ENCODE measurements at regions not wholly inside any gene's neighbourhood (a gene's known extent, or its start where the extent isn't known, plus 50 kb on each side); places are given as distances from the start of the nearest gene placed in this dataset.
A peak's percentile ranks its signal among the peaks of the same experiment; 100 is the strongest.

DNA sequence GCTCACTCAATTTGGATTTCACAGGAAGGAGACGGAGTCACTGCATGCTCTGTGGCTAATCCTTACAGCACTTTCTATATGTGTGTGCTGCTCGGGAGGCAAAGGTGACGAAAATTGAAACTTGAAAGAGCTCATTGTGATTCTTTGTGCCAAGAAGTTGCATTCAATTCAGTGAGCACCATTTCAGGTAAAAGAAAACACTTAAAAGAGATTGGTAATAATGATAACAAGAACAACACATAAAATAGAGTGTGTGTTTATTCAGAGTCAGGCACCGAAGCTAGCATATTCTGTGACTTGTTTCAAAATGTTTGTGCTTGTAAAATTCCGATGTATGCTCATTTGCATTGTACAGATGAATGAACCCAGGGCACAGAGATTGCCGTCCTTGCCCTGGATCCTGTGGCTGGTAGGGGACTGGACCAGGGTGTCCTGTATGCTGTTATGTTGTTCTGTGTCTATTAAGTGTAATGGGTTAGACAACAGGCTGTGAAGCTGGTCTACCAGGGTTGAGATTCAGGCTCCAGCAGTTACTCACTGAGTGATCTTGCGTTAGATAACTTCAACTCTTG is 193.3 kb upstream of the PROK2 start:
- Histone ChIP-seq H3K4me3 (ENCODE audit: low read depth in 2 of 2, low read length in 1 of 2) (no peak overlapping the region), H3K9me3 (no peaks in the 10 kb centered on the region), H4K20me1 (ENCODE audit: insufficient read depth) (no peaks in the 10 kb centered on the region), H3K27me3 (ENCODE audit: insufficient read depth) (no peaks in the 10 kb centered on the region; the same call in 1 of the 2 replicates), H2AFZ (ENCODE audit: low read depth) (no peak overlapping the region), H3K9me2 (no peaks in the 10 kb centered on the region), H3K4me2 (no peak overlapping the region), H3K27ac (ENCODE audit: low read depth in 2 of 2, low read length in 1 of 2) (no peak overlapping the region), H3K9ac (no peak overlapping the region), H3F3A (replicated peaks; ENCODE audit: insufficient read depth) (no peaks in the 10 kb centered on the region), H3K4me1 (ENCODE audit: control insufficient read depth in 1 of 2, insufficient read depth in 2 of 2, low read depth in 1 of 2, low read length in 1 of 2) (peaks cover 0 to 9% of the 10 kb centered on the region in 2 experiments; a peak in 2 of 4 replicates), H3K79me2 (ENCODE audit: insufficient read depth) (no peaks in the 10 kb centered on the region), H3K36me3 (replicated peaks in 1 of 2; ENCODE audit: control insufficient read depth in 1 of 2, insufficient read depth in 2 of 2, low read length in 1 of 2) (no peaks in the 10 kb centered on the region)
- ChIA-PET POLR2A (no interaction called here), CTCF (interaction anchor here (1.3 to 1.6 kb wide), 2 partner anchors 9 to 24 kb away, joined by 5 to 6 read pairs; no protein-coding TSS in a partner anchor)
- peak; percentile 37 for DNase-seq
- 23% methylated on average over 7 of the region's 7 CpGs for WGBS (ENCODE audit: low lambda C conversion rate)
- no peak for TF ChIP-seq GATA2 (CRISPR knock-in tag; IDR thresholded peaks at IDR 0.05)
- TF ChIP-seq YY1 (IDR thresholded peaks at IDR 0.05; ENCODE audit: low read depth), result no peak
- no peak for TF ChIP-seq ZBTB33 (IDR thresholded peaks at IDR 0.05; ENCODE audit: borderline replicate concordance, low read depth)
- TF ChIP-seq REST (IDR thresholded peaks at IDR 0.05; ENCODE audit: low read depth, low read length), result no peak
- TF ChIP-seq RXRA (IDR thresholded peaks at IDR 0.05; ENCODE audit: borderline replicate concordance, low read depth), result no peak
- TF ChIP-seq MAX (IDR thresholded peaks at IDR 0.05; ENCODE audit: low read depth), result no peak
- TF ChIP-seq SMC3 (IDR thresholded peaks at IDR 0.05; ENCODE audit: low read depth, low read length), result no peak
- no peak for TF ChIP-seq NFIC (IDR thresholded peaks at IDR 0.05; ENCODE audit: borderline replicate concordance)
- TF ChIP-seq, protein P1, sequence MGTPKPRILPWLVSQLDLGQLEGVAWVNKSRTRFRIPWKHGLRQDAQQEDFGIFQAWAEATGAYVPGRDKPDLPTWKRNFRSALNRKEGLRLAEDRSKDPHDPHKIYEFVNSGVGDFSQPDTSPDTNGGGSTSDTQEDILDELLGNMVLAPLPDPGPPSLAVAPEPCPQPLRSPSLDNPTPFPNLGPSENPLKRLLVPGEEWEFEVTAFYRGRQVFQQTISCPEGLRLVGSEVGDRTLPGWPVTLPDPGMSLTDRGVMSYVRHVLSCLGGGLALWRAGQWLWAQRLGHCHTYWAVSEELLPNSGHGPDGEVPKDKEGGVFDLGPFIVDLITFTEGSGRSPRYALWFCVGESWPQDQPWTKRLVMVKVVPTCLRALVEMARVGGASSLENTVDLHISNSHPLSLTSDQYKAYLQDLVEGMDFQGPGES (IDR thresholded peaks at IDR 0.05; ENCODE audit: low read depth, low read length), result no peak
- TF ChIP-seq PBX3 (IDR thresholded peaks at IDR 0.05), result no peak
- TF ChIP-seq RFX5 (IDR thresholded peaks at IDR 0.05; ENCODE audit: low read length), result no peak
- no peak for TF ChIP-seq FOXM1 (IDR thresholded peaks at IDR 0.05; ENCODE audit: low read depth)
- no peak for TF ChIP-seq FOSL2 (IDR thresholded peaks at IDR 0.05; ENCODE audit: borderline replicate concordance, low read depth)
